ENCODE measurements at regions not wholly inside any gene's neighbourhood (a gene's known extent, or its start where the extent isn't known, plus 50 kb on each side); places are given as distances from the start of the nearest gene placed in this dataset.

GRCh38 chr22:34434371-34434770 is 514.1 kb upstream of the LARGE1 start:
- no peak for DNase-seq (ENCODE audit: low spot score)

- DNase-seq (ENCODE audit: low spot score) = no peak
Observed at GRCh38 chr22:34437140-34437539, 516.9 kb upstream of the LARGE1 start.

- no peak for DNase-seq (ENCODE audit: low spot score)
Observed at GRCh38 chr22:34454598-34454997, 534.3 kb upstream of the LARGE1 start.

GRCh38 chr22:34462795-34463194 is 542.5 kb upstream of the LARGE1 start:
- DNase-seq (ENCODE audit: low spot score) = no peak

GRCh38 chr22:34475886-34476285 is 555.6 kb upstream of the LARGE1 start:
- DNase-seq (ENCODE audit: low spot score) = no peak

- DNase-seq (ENCODE audit: low spot score) = no peak
Observed at GRCh38 chr22:34476762-34477161, 556.5 kb upstream of the LARGE1 start.

- no peak for DNase-seq (ENCODE audit: low spot score)
Observed at GRCh38 chr22:34481090-34481489, 560.8 kb upstream of the LARGE1 start.

- DNase-seq (ENCODE audit: low spot score) = no peak
Observed at GRCh38 chr22:34486381-34486780, 566.1 kb upstream of the LARGE1 start.

GRCh38 chr22:34489861-34490260 is 569.6 kb upstream of the LARGE1 start:
- DNase-seq (ENCODE audit: low spot score) = no peak

GRCh38 chr22:34490886-34491285 is 570.6 kb upstream of the LARGE1 start:
- no peak for DNase-seq (ENCODE audit: low spot score)

GRCh38 chr22:34493486-34493885 is 572.5 kb upstream of the ISX start:
- DNase-seq (ENCODE audit: low spot score) = no peak

- DNase-seq (ENCODE audit: low spot score) = no peak
Observed at GRCh38 chr22:34501366-34501965, 564.5 kb upstream of the ISX start.

- no peak for DNase-seq (ENCODE audit: low spot score)
Observed at GRCh38 chr22:34502821-34503220, 563.1 kb upstream of the ISX start.

- DNase-seq (ENCODE audit: low spot score) = no peak
Observed at GRCh38 chr22:34508797-34509196, 557.2 kb upstream of the ISX start.

- no peak for DNase-seq (ENCODE audit: low spot score)
Observed at GRCh38 chr22:34526681-34527080, 539.3 kb upstream of the ISX start.

- no peak for DNase-seq (ENCODE audit: low spot score)
Observed at GRCh38 chr22:34534101-34534500, 531.9 kb upstream of the ISX start.

- DNase-seq (ENCODE audit: low spot score) = no peak
Observed at GRCh38 chr22:34567367-34567766, 498.6 kb upstream of the ISX start.

- no peak for DNase-seq (ENCODE audit: low spot score)
Observed at GRCh38 chr22:34570408-34570807, 495.6 kb upstream of the ISX start.

GRCh38 chr22:34579519-34579918 is 486.4 kb upstream of the ISX start:
- no peak for DNase-seq (ENCODE audit: low spot score)

- DNase-seq (ENCODE audit: low spot score) = no peak
Observed at GRCh38 chr22:34587357-34588356, 478.3 kb upstream of the ISX start.

- no peak for DNase-seq (ENCODE audit: low spot score)
Observed at GRCh38 chr22:34588871-34589545, 476.9 kb upstream of the ISX start.

GRCh38 chr22:34592123-34592740 is 473.7 kb upstream of the ISX start:
- DNase-seq (ENCODE audit: low spot score) = no peak

Data from AG08396 (cell line).